H1 (cell line): ENCODE measurements at regions not wholly inside any gene's neighbourhood (a gene's known extent, or its start where the extent isn't known, plus 50 kb on each side); places are given as distances from the start of the nearest gene placed in this dataset.
A peak's percentile ranks its signal among the peaks of the same experiment; 100 is the strongest.

Experiments used
- CTCF ChIA-PET: fragments of 300-600 bp; sonication (Branson Sonifier 250); formaldehyde crosslinking; loops from one replicate; lab custom pipeline; 2021; ENCODE audit not compliant: partially characterized antibody; lab: Charles Lee
- POLR2A ChIA-PET: fragments of 300-600 bp; sonication (Branson Sonifier 250); formaldehyde crosslinking; loops from one replicate; lab custom pipeline; 2021; ENCODE audit warnings: inconsistent platforms; ENCODE audit not compliant: partially characterized antibody; lab: Charles Lee
- DNase-seq, 2 experiments: peaks; one replicate each; pipeline versions ENCODE4 v3.0.0 to v3.0.0-alpha.2; 2010 to 2022; ENCODE audit warnings: low spot score in 2 of 2, low read depth in 1 of 2, mixed read lengths in 1 of 2
- FAIRE-seq: peaks from 2 replicates; lab custom pipeline; 2011; peaks lifted over from hg19 to GRCh38; lab: Jason Lieb, UNC
- H2AFZ ChIP-seq: 2 replicates; pipeline ENCODE4 v1.8.1; 2012; ENCODE audit warnings: low read length, inconsistent platforms
- H2AK5ac ChIP-seq: 2 replicates; pipeline ENCODE4 v1.6.1; 2013; ENCODE audit warnings: low read depth, low read length
- H2BK120ac ChIP-seq: replicated peaks from 2 replicates; pipeline ENCODE3; 2013; ENCODE audit warnings: low read depth, low read length, inconsistent platforms
- H2BK12ac ChIP-seq: 2 replicates; pipeline ENCODE4 v1.6.1; 2013; ENCODE audit warnings: low read depth, low read length
- H2BK15ac ChIP-seq: 2 replicates; pipeline ENCODE4 v1.6.1; 2013; ENCODE audit warnings: low read length
- H2BK20ac ChIP-seq: 2 replicates; pipeline ENCODE4 v1.6.1; 2013; ENCODE audit warnings: low read length
- H2BK5ac ChIP-seq: 2 replicates; pipeline ENCODE4 v1.6.1; 2013; ENCODE audit warnings: low read depth, low read length
- H3K14ac ChIP-seq: 2 replicates; pipeline ENCODE4 v1.6.1; 2013; ENCODE audit warnings: inconsistent platforms; ENCODE audit not compliant: insufficient read length
- H3K18ac ChIP-seq: 2 replicates; pipeline ENCODE4 v1.6.1; 2013; ENCODE audit warnings: low read length; ENCODE audit errors: extremely low read depth
- H3K23ac ChIP-seq: 2 replicates; pipeline ENCODE4 v1.6.1; 2013; ENCODE audit warnings: inconsistent platforms; ENCODE audit not compliant: insufficient read length
- H3K23me2 ChIP-seq: 2 replicates; pipeline ENCODE4 v1.6.1; 2013; ENCODE audit warnings: low read depth, low read length
- H3K27ac ChIP-seq: 2 replicates; pipeline ENCODE4 v1.6.1; 2011; ENCODE audit warnings: low read depth, low read length, inconsistent platforms
- H3K27me3 ChIP-seq, 4 experiments: replicated peaks in 1 of 4; 1 replicate in 1 of 4; 2 replicates in 3 of 4; pipeline versions ENCODE4 v1.6.1 to v1.8.1; 2011 to 2013; ENCODE audit warnings: low read length in 3 of 4, mild to moderate bottlenecking in 3 of 4, inconsistent platforms in 2 of 4, mixed read lengths in 2 of 4, moderate library complexity in 1 of 4; ENCODE audit not compliant: control insufficient read depth in 3 of 4, insufficient read depth in 3 of 4; ENCODE audit errors: extremely low read depth in 1 of 4
- H3K36me3 ChIP-seq, 4 experiments: 2 replicates each; pipeline versions ENCODE4 v1.6.1 to v1.8.1; 2011 to 2013; ENCODE audit warnings: mild to moderate bottlenecking in 4 of 4, low read length in 3 of 4, moderate library complexity in 2 of 4, control low read depth in 1 of 4, inconsistent platforms in 1 of 4; ENCODE audit not compliant: insufficient read depth in 4 of 4, control insufficient read depth in 2 of 4
- H3K4ac ChIP-seq: replicated peaks from 2 replicates; pipeline ENCODE3; 2013; ENCODE audit warnings: low read length, low read depth, mixed read lengths, inconsistent platforms; ENCODE audit not compliant: insufficient read length
- H3K4me1 ChIP-seq, 4 experiments: replicated peaks in 1 of 4; 1 replicate in 1 of 4; 2 replicates in 3 of 4; pipeline versions ENCODE4 v1.6.1 to v1.8.1; 2011 to 2013; ENCODE audit warnings: low read length in 3 of 4, inconsistent platforms in 2 of 4, mixed read lengths in 1 of 4; ENCODE audit not compliant: insufficient read depth in 4 of 4, control insufficient read depth in 3 of 4
- H3K4me2 ChIP-seq, 2 experiments: 2 replicates each; pipeline versions ENCODE4 v1.6.1 to v1.8.1; 2011 to 2013; ENCODE audit warnings: low read depth in 2 of 2, low read length in 2 of 2, control low read depth in 1 of 2, inconsistent platforms in 1 of 2, mild to moderate bottlenecking in 1 of 2; ENCODE audit not compliant: insufficient read depth in 1 of 2
- H3K4me3 ChIP-seq, 4 experiments: fragments of 200-600, 300-600 bp in 1 of 4; sonication (generic), shearing (Covaris generic), sonication (Bioruptor Twin) in 1 of 4; 2 replicates each; pipeline versions ENCODE4 v1.5.1 to v1.8.1; 2011 to 2016; ENCODE audit warnings: low read length in 4 of 4, low read depth in 3 of 4, control low read depth in 2 of 4, inconsistent platforms in 2 of 4, mild to moderate bottlenecking in 2 of 4, mixed read lengths in 1 of 4, moderate library complexity in 1 of 4; ENCODE audit not compliant: insufficient read depth in 2 of 4; ENCODE audit errors: extremely low read depth in 1 of 4
- H3K56ac ChIP-seq: replicated peaks from 2 replicates; pipeline ENCODE3; 2013; ENCODE audit warnings: low read depth, mild to moderate bottlenecking, mixed read lengths, low read length, inconsistent platforms; ENCODE audit not compliant: insufficient read length
- H3K79me1 ChIP-seq: 2 replicates; pipeline ENCODE4 v1.6.1; 2013; ENCODE audit warnings: low read depth, low read length, control low read depth
- H3K79me2 ChIP-seq, 2 experiments: 2 replicates each; pipeline versions ENCODE4 v1.6.1 to v1.8.1; 2012 to 2013; ENCODE audit warnings: low read length in 2 of 2, mild to moderate bottlenecking in 2 of 2, inconsistent platforms in 1 of 2; ENCODE audit not compliant: insufficient read depth in 2 of 2, control insufficient read depth in 1 of 2
- H3K9ac ChIP-seq, 4 experiments: replicated peaks in 1 of 4; 1 replicate in 1 of 4; 2 replicates in 3 of 4; pipeline versions ENCODE4 v1.6.1 to v1.8.1; 2011 to 2013; ENCODE audit warnings: low read depth in 3 of 4, low read length in 3 of 4, control low read depth in 2 of 4, mild to moderate bottlenecking in 2 of 4, moderate library complexity in 2 of 4, inconsistent platforms in 1 of 4; ENCODE audit errors: extremely low read depth in 1 of 4
- H3K9me3 ChIP-seq, 2 experiments: 2 replicates each; pipeline versions ENCODE4 v1.6.1 to v1.8.1; 2012 to 2013; ENCODE audit warnings: mild to moderate bottlenecking in 2 of 2, moderate library complexity in 2 of 2, control low read depth in 1 of 2, inconsistent platforms in 1 of 2, low read depth in 1 of 2, low read length in 1 of 2, mixed read lengths in 1 of 2; ENCODE audit not compliant: insufficient read depth in 2 of 2
- H4K20me1 ChIP-seq, 2 experiments: replicated peaks in 1 of 2; 2 replicates each; pipeline versions ENCODE3 to v1.8.1; 2011 to 2013; ENCODE audit warnings: inconsistent platforms in 2 of 2, low read length in 2 of 2, mild to moderate bottlenecking in 1 of 2; ENCODE audit not compliant: insufficient read depth in 2 of 2, control insufficient read depth in 1 of 2
- H4K5ac ChIP-seq: 2 replicates; pipeline ENCODE4 v1.6.1; 2013; ENCODE audit warnings: low read length, low read depth, mixed read lengths, inconsistent platforms; ENCODE audit not compliant: insufficient read length
- H4K8ac ChIP-seq: 2 replicates; pipeline ENCODE4 v1.8.0; 2013; ENCODE audit warnings: mild to moderate bottlenecking, moderate library complexity, low read length, inconsistent platforms; ENCODE audit not compliant: insufficient read depth; ENCODE audit errors: extremely low read depth
- H4K91ac ChIP-seq: replicated peaks from 2 replicates; pipeline ENCODE3; 2013; ENCODE audit warnings: low read length, mixed read lengths, inconsistent platforms; ENCODE audit not compliant: insufficient read length
- KDM4A ChIP-seq: IDR thresholded peaks from one replicate; pipeline ENCODE4 v1.7.1; 2012; ENCODE audit warnings: low read depth, mild to moderate bottlenecking, moderate library complexity, low read length, inconsistent platforms; ENCODE audit not compliant: severe bottlenecking
- MAFK ChIP-seq: IDR thresholded peaks from 2 replicates; pipeline ENCODE4 v1.6.1; 2012; ENCODE audit warnings: low read depth, mild to moderate bottlenecking, improper control_type of control experiment, low read length
- MAX ChIP-seq: IDR thresholded peaks from 2 replicates; pipeline ENCODE4 v1.6.1; 2012; ENCODE audit warnings: inconsistent platforms
- USF2 ChIP-seq: IDR thresholded peaks from 2 replicates; pipeline ENCODE4 v1.6.1; 2011; ENCODE audit warnings: low read length, improper control_type of control experiment
- WGBS, 2 experiments: shearing (Covaris generic) in 1 of 2; methylation state at CpG; one replicate each; pipeline versions ENCODE4 v1.1.6 to v1.1.7; 2013 to 2015; ENCODE audit warnings: low lambda C conversion rate in 2 of 2, mixed read lengths in 2 of 2, inconsistent platforms in 1 of 2, low coverage in 1 of 2, missing lambda C conversion rate in 1 of 2; ENCODE audit not compliant: insufficient replicate concordance in 2 of 2, insufficient coverage in 1 of 2, insufficient read length in 1 of 2; ENCODE audit errors: extremely low coverage in 1 of 2, missing lambda C conversion rate in 1 of 2; 5-methylcytosine and 5-hydroxymethylcytosine counted together

- ChIA-PET CTCF (interaction anchor here (0.9 to 1.0 kb wide), 2 partner anchors 29 to 46 kb away, joined by 3 to 4 read pairs; no protein-coding TSS in a partner anchor), POLR2A (interaction anchor here (0.6 kb wide), 1 partner anchor 96 kb away, joined by 3 read pairs; no protein-coding TSS in a partner anchor)
- Histone ChIP-seq H3K23me2 (no peaks in the 10 kb centered on the region), H3K23ac (no peak overlapping the region), H4K20me1 (no peaks in the 10 kb centered on the region), H2AK5ac (no peak overlapping the region), H4K5ac (no peak overlapping the region), H3K9ac (no peak overlapping the region), H3K79me1 (no peaks in the 10 kb centered on the region), H2BK5ac (no peak overlapping the region), H2AFZ (peak overlapping the region; percentile 83; the same call in 1 of the 2 replicates), H3K27me3 (no peaks in the 10 kb centered on the region), H2BK12ac (no peak overlapping the region), H3K14ac (no peak overlapping the region), H3K36me3 (no peaks in the 10 kb centered on the region; a peak in 1 of 8 replicates), H3K9me3 (no peaks in the 10 kb centered on the region), H3K79me2 (no peaks in the 10 kb centered on the region), H2BK120ac (no peak overlapping the region), H3K18ac (no peak overlapping the region), H3K4me1 (peaks cover 0 to 4% (median 1%) of the 10 kb centered on the region in 4 experiments; a peak in 1 of 7 replicates), H3K4ac (no peak overlapping the region), H3K27ac (no peak overlapping the region), H4K91ac (no peak overlapping the region), H3K4me3 (no peak overlapping the region), H4K8ac (no peak overlapping the region), H3K4me2 (no peak overlapping the region), H2BK15ac (no peak overlapping the region), H2BK20ac (no peak overlapping the region), H3K56ac (no peak overlapping the region)
- no peak for FAIRE-seq
- DNase-seq: no peak
- 84% methylated on average over 4 of the region's 4 CpGs; no CpG with 5 or more reads in 1 of the 2 experiments for WGBS, 2 experiments
- TF ChIP-seq KDM4A (no peak), MAX (no peak), USF2 (no peak), MAFK (no peak)
Observed at GRCh38 chr13:73141292-73141771, 82.5 kb downstream of the KLF5 start.
